Thoracic aorta (tissue), 2 donors: ENCODE measurements at regions not wholly inside any gene's neighbourhood (a gene's known extent, or its start where the extent isn't known, plus 50 kb on each side); places are given as distances from the start of the nearest gene placed in this dataset.

Experiments used
- ATAC-seq: fragments of 150-250 bp; one replicate; pipeline ENCODE4 v1.8.0; 2017; ENCODE audit warnings: low read depth; ENCODE audit not compliant: insufficient number of reproducible peaks, low FRiP score
- DNase-seq: peaks from one replicate; pipeline ENCODE4 v3.0.0-alpha.2; 2020; ENCODE audit warnings: low spot score
- H3K27ac ChIP-seq, 2 donors: fragments of 200-600 bp; sonication (generic); 1 replicate in 1 of 2; 2 replicates in 1 of 2; pipeline ENCODE4 v1.5.1; 2016; ENCODE audit warnings: mild to moderate bottlenecking in 2 of 2, moderate library complexity in 2 of 2
- H3K27me3 ChIP-seq: fragments of 200-600 bp; sonication (generic); replicated peaks from 2 replicates; pipeline ENCODE4 v1.6.0; 2016; ENCODE audit warnings: mild to moderate bottlenecking; ENCODE audit not compliant: insufficient read depth
- H3K36me3 ChIP-seq: fragments of 200-600 bp; sonication (generic); one replicate; pipeline ENCODE4 v1.5.1; 2016
- H3K4me1 ChIP-seq, 2 donors: fragments of 200-600 bp; sonication (generic); 1 replicate in 1 of 2; 2 replicates in 1 of 2; pipeline versions ENCODE4 v1.5.1 to v1.6.0; 2016; ENCODE audit warnings: low read depth in 2 of 2, mild to moderate bottlenecking in 1 of 2; ENCODE audit not compliant: control insufficient read depth in 1 of 2
- H3K4me3 ChIP-seq: fragments of 200-600 bp; sonication (generic); 2 replicates; pipeline ENCODE4 v1.5.1; 2016; ENCODE audit warnings: mild to moderate bottlenecking
- H3K9me3 ChIP-seq: fragments of 200-600 bp; sonication (generic); 2 replicates; pipeline ENCODE4 v1.5.1; 2016
- TF ChIP-seq, protein P1 (sequence below): fragments of 200-600 bp; sonication (generic); IDR thresholded peaks from one replicate; pipeline ENCODE4 v1.5.1; 2019; ENCODE audit warnings: antibody characterized with exemption

DNA sequence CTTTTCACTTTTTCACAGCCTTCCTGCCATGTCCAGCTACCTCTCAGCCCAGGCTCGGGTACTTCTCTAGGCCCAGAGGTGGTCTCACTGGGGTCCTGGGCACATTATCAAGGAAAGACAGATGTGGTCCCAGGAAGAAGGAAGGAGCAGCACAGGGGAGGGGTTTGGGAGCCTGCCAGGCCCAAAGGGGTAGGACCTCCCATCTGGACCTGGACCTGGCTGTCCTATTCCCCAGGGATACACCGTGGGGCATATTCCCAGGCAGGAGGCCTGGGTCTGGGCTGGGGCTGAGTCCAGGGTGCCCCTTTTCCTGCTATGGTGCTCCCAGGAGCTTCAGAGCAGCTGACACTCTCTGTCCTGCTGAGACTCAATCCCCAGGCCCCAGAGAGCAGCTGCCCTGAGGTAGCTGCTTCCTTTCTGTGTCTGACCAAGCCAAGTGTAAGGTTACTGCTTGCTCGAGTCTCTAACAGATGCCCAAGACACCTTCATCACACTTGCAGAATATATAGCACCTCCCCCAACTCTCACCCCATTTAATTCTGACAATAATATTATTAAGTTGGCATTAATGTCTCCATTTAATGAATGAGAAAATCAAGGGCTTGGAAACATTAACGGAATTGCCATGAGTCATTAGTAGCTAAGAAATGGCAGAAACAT lies 232.0 kb downstream of the BUD13 start:
- H3K4me3 ChIP-seq = no peak overlapping the region
- ATAC-seq (no peak), DNase-seq (no peak)
- no peak overlapping the region for H3K27ac ChIP-seq
- no peaks in the 10 kb centered on the region for H3K36me3 ChIP-seq
- TF ChIP-seq, protein P1, sequence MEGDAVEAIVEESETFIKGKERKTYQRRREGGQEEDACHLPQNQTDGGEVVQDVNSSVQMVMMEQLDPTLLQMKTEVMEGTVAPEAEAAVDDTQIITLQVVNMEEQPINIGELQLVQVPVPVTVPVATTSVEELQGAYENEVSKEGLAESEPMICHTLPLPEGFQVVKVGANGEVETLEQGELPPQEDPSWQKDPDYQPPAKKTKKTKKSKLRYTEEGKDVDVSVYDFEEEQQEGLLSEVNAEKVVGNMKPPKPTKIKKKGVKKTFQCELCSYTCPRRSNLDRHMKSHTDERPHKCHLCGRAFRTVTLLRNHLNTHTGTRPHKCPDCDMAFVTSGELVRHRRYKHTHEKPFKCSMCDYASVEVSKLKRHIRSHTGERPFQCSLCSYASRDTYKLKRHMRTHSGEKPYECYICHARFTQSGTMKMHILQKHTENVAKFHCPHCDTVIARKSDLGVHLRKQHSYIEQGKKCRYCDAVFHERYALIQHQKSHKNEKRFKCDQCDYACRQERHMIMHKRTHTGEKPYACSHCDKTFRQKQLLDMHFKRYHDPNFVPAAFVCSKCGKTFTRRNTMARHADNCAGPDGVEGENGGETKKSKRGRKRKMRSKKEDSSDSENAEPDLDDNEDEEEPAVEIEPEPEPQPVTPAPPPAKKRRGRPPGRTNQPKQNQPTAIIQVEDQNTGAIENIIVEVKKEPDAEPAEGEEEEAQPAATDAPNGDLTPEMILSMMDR = no peak
- H3K27me3 ChIP-seq = no peaks in the 10 kb centered on the region
- H3K4me1 ChIP-seq = no peaks in the 10 kb centered on the region
- H3K9me3 ChIP-seq = no peaks in the 10 kb centered on the region

DNA sequence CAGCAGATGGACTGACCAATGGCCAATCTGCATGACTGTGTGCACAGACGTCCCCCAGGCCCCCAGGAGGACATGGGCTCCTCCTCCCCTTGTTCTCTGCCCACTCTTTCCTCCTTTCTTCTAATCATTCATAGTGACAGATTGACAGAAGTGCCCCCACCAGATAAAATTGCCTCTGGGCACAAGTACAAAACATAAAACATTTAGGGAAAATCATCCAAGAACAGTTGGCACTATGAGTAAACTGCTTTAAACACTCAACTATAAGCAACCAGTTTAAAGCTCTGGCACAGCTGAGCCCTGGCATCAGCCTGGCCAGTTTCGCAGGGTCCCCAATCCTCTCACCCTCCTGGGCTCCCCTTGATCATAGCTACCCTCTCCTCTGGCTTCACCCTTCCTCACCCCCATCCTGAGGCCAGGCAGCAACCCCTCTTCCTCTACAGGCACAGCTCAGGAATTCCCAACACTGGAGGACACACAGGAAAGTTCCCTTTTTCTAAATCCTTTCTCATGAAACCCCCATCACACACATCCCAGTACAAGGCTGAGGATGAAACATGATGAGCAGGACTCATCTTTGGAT lies 232.9 kb downstream of the BUD13 start:
- Histone ChIP-seq H3K27me3 (no peaks in the 10 kb centered on the region), H3K36me3 (no peaks in the 10 kb centered on the region), H3K4me3 (no peak overlapping the region), H3K27ac (no peak overlapping the region), H3K9me3 (no peaks in the 10 kb centered on the region), H3K4me1 (no peaks in the 10 kb centered on the region)
- TF ChIP-seq, protein P1 = no peak
- ATAC-seq = no peak
- DNase-seq = no peak

DNA sequence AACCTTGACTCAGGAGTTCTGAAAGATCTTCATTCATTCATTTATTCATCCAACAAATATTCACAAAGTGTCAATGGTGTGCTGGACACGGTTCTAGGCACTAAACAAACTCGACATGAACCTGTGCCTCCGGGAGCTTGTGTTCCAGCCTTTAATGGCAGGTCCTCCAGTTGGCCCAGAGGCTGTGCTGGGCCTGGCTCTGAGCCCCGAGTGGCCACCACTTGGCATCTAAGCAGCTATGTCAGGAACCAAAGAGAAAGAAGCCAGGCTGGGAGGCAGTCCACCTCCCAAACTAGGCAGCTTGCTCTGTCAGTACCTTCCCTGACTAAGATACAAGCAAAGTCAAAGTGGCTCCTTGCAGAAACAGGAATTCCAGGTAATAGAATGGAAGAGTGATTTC lies 233.6 kb downstream of the BUD13 start:
- no peaks in the 10 kb centered on the region for H3K36me3 ChIP-seq
- no peak overlapping the region for H3K4me3 ChIP-seq
- DNase-seq = no peak
- TF ChIP-seq, protein P1 = no peak
- no peak overlapping the region for H3K27ac ChIP-seq
- H3K4me1 ChIP-seq = no peaks in the 10 kb centered on the region
- no peaks in the 10 kb centered on the region for H3K27me3 ChIP-seq
- no peak for ATAC-seq
- no peaks in the 10 kb centered on the region for H3K9me3 ChIP-seq

DNA sequence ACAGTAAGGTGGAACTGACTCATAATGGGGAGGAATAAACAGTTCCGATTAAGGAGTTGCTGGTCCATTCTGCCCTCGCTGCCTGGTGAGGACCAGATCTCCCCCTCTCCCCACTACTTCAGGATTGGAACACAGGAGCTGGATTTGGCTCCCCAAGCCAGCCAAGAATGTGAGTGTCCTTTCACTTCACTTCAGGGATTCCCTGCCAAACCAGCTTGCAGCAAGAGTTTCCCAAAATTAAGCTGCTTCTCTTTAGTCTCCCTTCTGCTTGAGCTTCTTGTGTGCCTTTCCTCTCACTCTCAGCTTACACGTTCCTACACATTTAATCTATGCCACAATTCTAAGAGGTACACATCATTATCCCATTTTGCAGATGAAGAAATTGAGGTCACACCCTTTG lies 234.1 kb downstream of the BUD13 start:
- no peak overlapping the region for H3K4me3 ChIP-seq
- no peaks in the 10 kb centered on the region for H3K36me3 ChIP-seq
- ATAC-seq (no peak), DNase-seq (no peak)
- no peaks in the 10 kb centered on the region for H3K27me3 ChIP-seq
- TF ChIP-seq, protein P1 = no peak
- H3K4me1 ChIP-seq = no peaks in the 10 kb centered on the region
- no peak overlapping the region for H3K27ac ChIP-seq
- no peaks in the 10 kb centered on the region for H3K9me3 ChIP-seq

DNA sequence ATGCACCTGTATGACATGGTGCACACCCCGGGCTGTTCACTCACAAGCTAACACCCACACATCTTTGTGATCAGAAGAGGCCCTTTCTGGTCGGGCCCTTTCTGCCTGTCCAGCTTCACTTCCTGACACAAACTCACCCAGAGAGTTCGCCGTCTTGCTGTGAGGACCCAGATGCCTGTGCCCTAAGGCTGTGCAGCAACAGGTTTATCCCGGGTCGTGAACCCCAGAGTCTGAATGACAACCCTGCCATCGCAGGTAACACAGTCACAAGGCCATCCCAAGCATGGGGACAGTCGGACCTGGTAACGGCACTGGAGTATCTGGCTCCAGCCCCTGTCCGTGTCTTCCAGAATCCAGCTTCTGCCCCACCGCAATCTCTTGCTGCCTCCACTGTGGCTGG lies 235.1 kb downstream of the BUD13 start:
- H3K4me1 ChIP-seq = no peaks in the 10 kb centered on the region
- no peak for DNase-seq
- no peaks in the 10 kb centered on the region for H3K36me3 ChIP-seq
- no peak overlapping the region for H3K27ac ChIP-seq
- no peaks in the 10 kb centered on the region for H3K27me3 ChIP-seq
- TF ChIP-seq, protein P1 = no peak
- ATAC-seq = no peak
- H3K9me3 ChIP-seq = no peaks in the 10 kb centered on the region
- no peak overlapping the region for H3K4me3 ChIP-seq
